Mesodermal cell (in vitro differentiated cells): ENCODE measurements at regions not wholly inside any gene's neighbourhood (a gene's known extent, or its start where the extent isn't known, plus 50 kb on each side); places are given as distances from the start of the nearest gene placed in this dataset.
"Not testable (repeated sequence)": the region's sequence is repeated elsewhere in the genome, so short reads cannot be mapped to it uniquely, and the experiment has no call there.

ENCODE experiments used
- H3K27ac ChIP-seq: 2 replicates; pipeline ENCODE4 v1.7.0; 2013; ENCODE audit warnings: mild to moderate bottlenecking, low read depth, low read length, moderate library complexity; ENCODE audit not compliant: severe bottlenecking
- H3K36me3 ChIP-seq: 2 replicates; pipeline ENCODE4 v1.7.1; 2013; ENCODE audit warnings: mild to moderate bottlenecking, low read length, moderate library complexity; ENCODE audit not compliant: control insufficient read depth, insufficient read depth
- H3K4me1 ChIP-seq: one replicate; pipeline ENCODE4 v1.7.1; 2013; ENCODE audit warnings: mild to moderate bottlenecking, low read length; ENCODE audit not compliant: insufficient read depth, control insufficient read depth, poor library complexity, severe bottlenecking
- H3K4me3 ChIP-seq: 2 replicates; pipeline ENCODE4 v1.7.0; 2013; ENCODE audit warnings: low read length, control low read depth, mild to moderate bottlenecking; ENCODE audit not compliant: insufficient read depth, poor library complexity, severe bottlenecking; ENCODE audit errors: extremely low read depth
- H3K9me3 ChIP-seq: 2 replicates; pipeline ENCODE4 v1.7.1; 2013; ENCODE audit warnings: mild to moderate bottlenecking, low read length, moderate library complexity; ENCODE audit not compliant: control insufficient read depth
- WGBS, 2 experiments: methylation state at CpG; one replicate each; pipeline ENCODE4 v1.1.5; 2013; ENCODE audit warnings: missing lambda C conversion rate in 2 of 2; ENCODE audit not compliant: insufficient coverage in 2 of 2; 5-methylcytosine and 5-hydroxymethylcytosine counted together

DNA sequence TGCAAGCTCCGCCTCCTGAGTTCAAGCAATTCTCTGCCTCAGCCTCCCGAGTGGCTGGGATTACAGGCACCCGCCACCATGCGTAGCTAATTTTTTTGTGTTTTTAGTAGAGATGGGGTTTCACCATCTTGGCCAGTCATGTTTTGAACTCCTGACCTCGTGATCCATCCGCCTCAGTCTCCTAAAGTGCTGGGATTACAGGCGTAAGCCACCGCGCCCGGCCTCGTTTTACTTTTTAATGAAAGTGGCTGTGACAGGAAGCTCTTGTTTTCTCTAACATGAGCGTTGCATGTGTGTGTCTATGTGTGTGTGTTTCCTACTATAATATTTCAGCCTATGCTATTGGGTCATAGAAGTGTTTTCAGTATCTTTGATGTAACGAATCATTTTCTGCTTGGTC, 613.3 kb downstream of the GRXCR1 start:
- H3K9me3 ChIP-seq, H3K4me3 ChIP-seq, H3K4me1 ChIP-seq, H3K27ac ChIP-seq, H3K36me3 ChIP-seq: not testable (repeated sequence)
- 90 to 93% methylated on average over 6 of the region's 13 CpGs for WGBS, 2 experiments

DNA sequence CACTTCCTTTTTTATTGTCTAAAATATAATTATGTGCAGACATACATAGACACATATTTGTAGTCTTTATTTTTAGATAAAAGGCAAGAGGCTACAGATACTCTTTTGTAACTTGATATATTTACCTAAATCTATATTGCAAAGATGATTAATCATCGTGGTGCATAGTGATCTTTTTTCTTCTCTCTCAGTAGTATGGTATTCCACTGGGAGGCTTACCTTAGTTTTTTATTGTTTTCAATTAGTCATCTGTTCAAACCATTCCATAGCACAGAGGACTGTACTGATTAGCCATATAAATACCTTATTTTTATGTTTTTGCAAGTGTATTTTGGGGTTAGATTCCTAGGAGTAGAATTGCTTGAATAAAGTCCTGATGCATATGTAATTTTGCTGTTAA, 619.7 kb downstream of the GRXCR1 start:
- no CpG with 5 or more reads among the region's 1 CpG for WGBS, 2 experiments
- Histone ChIP-seq H3K4me3 (no peak overlapping the region), H3K9me3 (peaks cover 8% of the 10 kb centered on the region), H3K4me1 (no peaks in the 10 kb centered on the region), H3K36me3 (no peaks in the 10 kb centered on the region), H3K27ac (no peak overlapping the region)

DNA sequence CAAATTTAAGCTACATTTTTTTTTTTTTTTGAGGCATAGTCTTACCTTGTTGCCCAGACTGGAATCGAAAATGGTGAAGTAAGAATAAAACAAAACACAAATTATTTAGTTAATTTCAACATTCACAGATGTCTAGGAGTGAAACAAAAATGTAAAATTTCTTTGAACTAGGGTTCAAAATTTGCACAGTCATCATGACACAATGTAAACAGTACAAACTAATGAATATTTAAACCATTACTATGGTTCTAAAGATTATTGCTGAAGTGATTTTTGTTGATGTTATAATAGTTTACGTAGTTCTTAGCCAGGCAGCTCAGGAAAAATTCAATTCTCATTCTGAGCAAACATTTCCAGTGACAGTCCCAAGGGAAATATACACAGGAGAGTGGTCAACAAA, 633.1 kb downstream of the GRXCR1 start:
- Histone ChIP-seq H3K36me3 (no peaks in the 10 kb centered on the region), H3K4me1 (no peaks in the 10 kb centered on the region), H3K4me3 (no peak overlapping the region), H3K9me3 (no peaks in the 10 kb centered on the region), H3K27ac (no peak overlapping the region)
- no CpG with 5 or more reads among the region's 2 CpGs for WGBS, 2 experiments

DNA sequence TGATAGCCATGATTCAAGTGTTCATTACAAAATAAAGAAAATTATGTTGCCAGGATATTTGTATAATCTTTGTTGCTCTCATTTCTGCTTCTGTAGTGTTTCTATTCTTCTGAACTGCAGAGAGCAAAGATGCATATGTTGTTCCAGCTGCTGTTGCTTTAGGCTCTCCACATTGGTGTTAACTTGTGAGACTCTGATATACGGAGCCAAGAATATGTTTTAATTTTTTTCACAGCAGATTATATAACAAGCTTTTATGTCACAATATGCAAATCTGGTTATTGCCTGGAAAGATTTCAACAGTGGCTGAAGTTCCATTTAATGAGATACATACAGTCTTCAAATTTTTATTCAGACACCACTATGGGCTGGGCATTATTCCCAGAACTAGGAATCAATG, 655.0 kb downstream of the GRXCR1 start:
- H3K9me3 ChIP-seq, result peaks cover 7% of the 10 kb centered on the region
- H3K4me1 ChIP-seq, result no peaks in the 10 kb centered on the region
- H3K36me3 ChIP-seq, result no peaks in the 10 kb centered on the region
- H3K27ac ChIP-seq, result no peak overlapping the region
- no peak overlapping the region for H3K4me3 ChIP-seq
- no CpG with 5 or more reads among the region's 1 CpG for WGBS, 2 experiments

DNA sequence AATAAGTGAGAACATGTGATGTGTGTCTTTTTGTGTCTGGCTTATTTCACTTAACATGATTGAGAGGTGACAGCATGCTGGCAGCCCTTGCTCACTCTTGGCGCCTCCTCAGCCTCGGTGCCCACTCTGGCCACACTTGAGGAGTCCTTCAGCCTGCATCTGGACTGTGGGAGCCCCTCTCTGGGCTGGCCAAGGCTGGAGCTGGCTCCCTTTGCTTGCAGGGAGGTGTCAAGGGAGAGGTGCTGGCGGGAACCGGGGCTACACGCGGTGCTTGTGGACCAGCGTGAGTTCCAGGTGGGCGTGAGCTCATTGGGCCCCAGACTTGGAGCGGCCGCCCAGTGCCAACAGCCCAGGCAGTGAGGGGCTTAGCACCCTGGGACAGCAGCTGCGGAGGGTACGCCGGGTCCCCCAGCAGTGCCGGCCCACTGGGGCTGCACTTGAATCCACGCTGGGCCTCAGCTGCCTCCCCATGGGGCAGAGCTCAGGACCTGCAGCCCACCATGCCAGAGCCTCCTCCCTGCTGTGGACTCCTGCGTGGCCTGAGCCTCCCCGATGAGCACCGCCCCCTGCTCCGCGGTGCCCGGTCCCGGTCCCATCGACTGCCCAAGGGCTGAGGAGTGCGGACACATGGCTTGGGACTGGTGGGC, 658.6 kb downstream of the GRXCR1 start:
- H3K4me1 ChIP-seq, result no peaks in the 10 kb centered on the region
- no peak overlapping the region for H3K4me3 ChIP-seq
- H3K36me3 ChIP-seq, result no peaks in the 10 kb centered on the region
- H3K27ac ChIP-seq, result no peak overlapping the region
- peaks cover 10% of the 10 kb centered on the region for H3K9me3 ChIP-seq
- WGBS, 2 experiments, result 87% methylated on average over 18 to 24 of the region's 24 CpGs

DNA sequence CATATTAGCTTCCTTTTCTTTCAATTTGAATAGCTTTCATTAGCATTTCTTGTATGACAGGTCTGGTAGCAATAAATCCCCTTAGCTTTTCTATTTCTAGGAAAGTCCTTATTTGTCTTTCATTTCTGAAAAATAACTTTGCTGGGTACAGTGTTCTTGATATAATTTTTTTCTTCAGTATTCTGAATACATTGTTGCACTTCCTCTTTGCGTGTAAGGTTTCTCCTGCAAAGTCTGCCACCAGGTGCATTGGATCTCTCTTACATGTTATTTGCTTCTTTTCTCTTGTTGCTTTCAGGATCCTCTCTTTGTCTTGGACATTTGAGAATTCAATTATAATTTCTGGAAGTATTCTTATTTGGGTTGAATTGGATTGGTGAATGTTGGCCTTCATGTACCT, 663.7 kb downstream of the GRXCR1 start:
- H3K9me3 ChIP-seq, result peaks cover 7% of the 10 kb centered on the region
- H3K36me3 ChIP-seq, result no peaks in the 10 kb centered on the region
- no peaks in the 10 kb centered on the region for H3K4me1 ChIP-seq
- H3K4me3 ChIP-seq, result no peak overlapping the region
- WGBS, 2 experiments, result 100% methylated on average over 1 of the region's 1 CpG; no CpG with 5 or more reads in 1 of the 2 experiments
- H3K27ac ChIP-seq, result no peak overlapping the region

DNA sequence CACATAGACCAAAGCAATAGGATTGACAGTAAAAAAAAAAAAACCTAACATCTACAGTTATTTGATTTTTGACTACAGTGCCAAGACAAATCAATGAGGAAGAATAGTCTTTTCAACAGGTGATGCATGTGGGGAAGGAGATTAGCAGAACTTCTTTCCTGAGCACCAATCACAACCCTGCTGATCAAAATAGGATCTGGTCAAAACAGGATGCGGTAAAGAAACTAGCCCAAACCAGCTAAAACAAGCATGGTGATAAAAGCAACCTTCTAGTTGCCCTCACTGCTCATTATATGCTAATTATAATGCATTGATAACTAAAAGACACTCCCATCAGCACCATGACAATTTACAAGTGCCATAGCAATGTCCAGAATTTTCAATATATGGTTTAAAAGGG, 667.5 kb downstream of the GRXCR1 start:
- H3K4me1 ChIP-seq, result no peaks in the 10 kb centered on the region
- H3K36me3 ChIP-seq, result no peaks in the 10 kb centered on the region
- WGBS, 2 experiments, result no CpG with 5 or more reads among the region's 1 CpG
- H3K27ac ChIP-seq, result no peak overlapping the region
- no peaks in the 10 kb centered on the region for H3K9me3 ChIP-seq
- no peak overlapping the region for H3K4me3 ChIP-seq

DNA sequence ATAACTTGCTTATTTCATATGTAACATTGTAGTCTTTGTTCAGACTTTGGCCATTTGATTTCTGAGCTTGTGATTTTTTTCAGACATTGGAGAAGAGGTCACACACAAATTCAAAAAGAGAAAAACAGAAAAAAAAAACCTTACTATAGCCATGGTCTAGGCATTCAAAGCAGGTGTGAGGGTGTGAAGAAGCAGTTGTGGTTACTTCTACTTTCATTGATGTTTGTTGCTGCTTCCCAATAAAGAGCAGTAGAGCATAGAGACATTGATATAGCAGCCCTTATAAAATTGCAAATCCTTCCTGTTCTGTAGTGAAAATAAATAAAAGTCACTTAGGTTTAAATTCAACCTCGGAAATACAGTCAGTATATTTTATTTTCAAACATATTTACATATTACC, 671.6 kb downstream of the GRXCR1 start:
- H3K4me1 ChIP-seq, result no peaks in the 10 kb centered on the region
- H3K9me3 ChIP-seq, result no peaks in the 10 kb centered on the region
- H3K36me3 ChIP-seq, result no peaks in the 10 kb centered on the region
- no CpG with 5 or more reads among the region's 1 CpG for WGBS, 2 experiments
- H3K4me3 ChIP-seq, result no peak overlapping the region
- no peak overlapping the region for H3K27ac ChIP-seq

DNA sequence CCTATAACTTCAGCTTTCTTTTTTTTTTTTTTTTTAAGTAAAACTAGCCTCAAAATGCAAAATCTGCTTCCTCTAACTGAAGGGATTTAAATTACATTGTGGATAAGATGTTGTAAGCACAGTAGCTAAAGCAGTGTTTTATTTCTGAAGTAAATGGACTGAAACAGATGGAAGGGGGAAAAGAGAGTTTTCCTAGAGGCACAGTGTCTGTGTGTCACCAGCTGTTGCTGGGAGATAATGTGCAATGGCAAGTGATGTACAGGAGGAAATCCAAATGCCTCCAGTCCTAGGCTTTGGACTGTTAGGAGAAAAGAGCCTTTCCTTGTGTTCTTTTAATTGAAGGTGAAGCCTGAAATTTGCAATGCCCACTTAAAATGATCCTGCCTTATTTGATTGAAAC, 672.1 kb downstream of the GRXCR1 start:
- Histone ChIP-seq H3K27ac (no peak overlapping the region), H3K4me1 (no peaks in the 10 kb centered on the region), H3K4me3 (no peak overlapping the region), H3K9me3 (no peaks in the 10 kb centered on the region), H3K36me3 (no peaks in the 10 kb centered on the region)

DNA sequence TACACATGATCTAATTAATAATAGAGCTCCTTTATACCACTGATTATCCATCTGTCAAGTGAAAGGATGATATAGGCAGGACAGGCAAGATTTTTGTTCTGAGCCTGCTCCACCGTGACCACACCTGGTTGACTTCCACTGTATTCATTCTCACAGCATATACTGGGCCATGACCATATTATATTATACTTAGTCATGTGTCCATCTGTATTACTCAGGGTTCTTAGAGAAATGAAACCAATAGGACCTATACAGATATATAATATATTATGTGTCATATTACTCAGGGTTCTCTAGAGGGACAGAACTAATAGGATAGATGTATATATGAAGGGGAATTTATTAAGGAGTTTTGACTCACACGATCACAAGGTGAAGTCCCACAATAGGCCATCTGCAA, 675.1 kb downstream of the GRXCR1 start:
- Histone ChIP-seq H3K4me1 (no peaks in the 10 kb centered on the region), H3K9me3 (no peaks in the 10 kb centered on the region), H3K27ac (no peak overlapping the region), H3K4me3 (no peak overlapping the region), H3K36me3 (no peaks in the 10 kb centered on the region)
- 91 to 100% methylated on average over 1 of the region's 2 CpGs for WGBS, 2 experiments

DNA sequence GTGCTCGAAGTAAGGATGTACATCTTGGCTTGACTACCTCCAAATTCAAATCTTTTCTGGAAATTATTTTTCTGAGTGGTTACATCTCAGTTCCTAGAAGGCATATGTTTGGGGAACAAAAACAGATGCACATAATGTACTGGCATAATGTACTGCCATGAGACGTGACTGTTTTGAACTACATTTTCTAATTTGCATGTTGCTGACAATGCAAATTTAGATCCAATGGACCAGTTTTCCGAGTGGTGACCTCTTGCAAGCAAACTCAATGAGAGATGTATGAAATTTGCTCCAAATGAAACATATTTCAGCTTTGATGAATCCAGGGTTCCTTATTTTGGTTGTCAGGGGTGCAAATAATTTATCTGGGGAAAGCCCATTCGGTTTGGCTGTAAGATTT, 694.3 kb downstream of the GRXCR1 start:
- H3K36me3 ChIP-seq, result no peaks in the 10 kb centered on the region
- WGBS, 2 experiments, result 78 to 80% methylated on average over 1 to 3 of the region's 4 CpGs
- no peaks in the 10 kb centered on the region for H3K4me1 ChIP-seq
- H3K9me3 ChIP-seq, result no peaks in the 10 kb centered on the region
- no peak overlapping the region for H3K4me3 ChIP-seq
- H3K27ac ChIP-seq, result no peak overlapping the region
